ENCODE measurements at regions not wholly inside any gene's neighbourhood (a gene's known extent, or its start where the extent isn't known, plus 50 kb on each side); places are given as distances from the start of the nearest gene placed in this dataset.
"Not testable (repeated sequence)": the region's sequence is repeated elsewhere in the genome, so short reads cannot be mapped to it uniquely, and the experiment has no call there.

- no peak for DNase-seq (ENCODE audit: low read depth in 3 of 3)
These were observed 156.1 kb upstream of the SALL4 start for GRCh38 chr20:51958099-51959065.

- DNase-seq (ENCODE audit: low read depth in 3 of 3) = no peak
These were observed 153.4 kb upstream of the SALL4 start for GRCh38 chr20:51955756-51956155.

GRCh38 chr20:51953731-51954340, 151.5 kb upstream of the SALL4 start:
- DNase-seq (ENCODE audit: low read depth in 3 of 3) = no peak

- no peak for DNase-seq (ENCODE audit: low read depth in 3 of 3)
These were observed 148.6 kb upstream of the SALL4 start for GRCh38 chr20:51950926-51951325.

GRCh38 chr20:51946586-51946985, 144.3 kb upstream of the SALL4 start:
- DNase-seq (ENCODE audit: low read depth in 3 of 3) = no peak

GRCh38 chr20:51945881-51946280, 143.6 kb upstream of the SALL4 start:
- DNase-seq (ENCODE audit: low read depth in 3 of 3) = no peak

GRCh38 chr20:51945177-51945576, 142.9 kb upstream of the SALL4 start:
- no peak for DNase-seq (ENCODE audit: low read depth in 3 of 3)

- no peak for DNase-seq (ENCODE audit: low read depth in 3 of 3)
These were observed 141.4 kb upstream of the SALL4 start for GRCh38 chr20:51943761-51944160.

- DNase-seq (ENCODE audit: low read depth in 3 of 3) = not testable (repeated sequence)
These were observed 141.0 kb upstream of the SALL4 start for GRCh38 chr20:51943326-51943725.

- DNase-seq (ENCODE audit: low read depth in 3 of 3) = no peak
These were observed 139.2 kb upstream of the SALL4 start for GRCh38 chr20:51941503-51941902.

- DNase-seq (ENCODE audit: low read depth in 3 of 3) = no peak
These were observed 136.9 kb upstream of the SALL4 start for GRCh38 chr20:51939259-51939585.

GRCh38 chr20:51938559-51939258, 136.4 kb upstream of the SALL4 start:
- no peak for DNase-seq (ENCODE audit: low read depth in 3 of 3)

GRCh38 chr20:51937779-51938178, 135.5 kb upstream of the SALL4 start:
- DNase-seq (ENCODE audit: low read depth in 3 of 3) = no peak

GRCh38 chr20:51936377-51936776, 134.1 kb upstream of the SALL4 start:
- DNase-seq (ENCODE audit: low read depth in 3 of 3) = no peak

- DNase-seq (ENCODE audit: low read depth in 3 of 3) = no peak
These were observed 132.7 kb upstream of the SALL4 start for GRCh38 chr20:51935003-51935358.

GRCh38 chr20:51934301-51935002, 132.1 kb upstream of the SALL4 start:
- no peak for DNase-seq (ENCODE audit: low read depth in 3 of 3)

- DNase-seq (ENCODE audit: low read depth in 3 of 3) = no peak
These were observed 129.1 kb upstream of the SALL4 start for GRCh38 chr20:51931371-51931781.

- no peak for DNase-seq (ENCODE audit: low read depth in 3 of 3)
These were observed 128.5 kb upstream of the SALL4 start for GRCh38 chr20:51930775-51931174.

GRCh38 chr20:51928931-51929330, 126.6 kb upstream of the SALL4 start:
- no peak for DNase-seq (ENCODE audit: low read depth in 3 of 3)

GRCh38 chr20:51927970-51928369, 125.6 kb upstream of the SALL4 start:
- DNase-seq (ENCODE audit: low read depth in 3 of 3) = not testable (repeated sequence)

- no peak for DNase-seq (ENCODE audit: low read depth in 3 of 3)
These were observed 124.5 kb upstream of the SALL4 start for GRCh38 chr20:51926670-51927305.

GRCh38 chr20:51924509-51924908, 122.2 kb upstream of the SALL4 start:
- no peak for DNase-seq (ENCODE audit: low read depth in 3 of 3)
